ENCODE measurements at regions not wholly inside any gene's neighbourhood (a gene's known extent, or its start where the extent isn't known, plus 50 kb on each side); places are given as distances from the start of the nearest gene placed in this dataset.
"Not testable (repeated sequence)": the region's sequence is repeated elsewhere in the genome, so short reads cannot be mapped to it uniquely, and the experiment has no call there.

- DNase-seq, result no peak
These were observed 808.8 kb upstream of the SOX11 start for GRCh38 chr2:4883375-4883774.

DNA sequence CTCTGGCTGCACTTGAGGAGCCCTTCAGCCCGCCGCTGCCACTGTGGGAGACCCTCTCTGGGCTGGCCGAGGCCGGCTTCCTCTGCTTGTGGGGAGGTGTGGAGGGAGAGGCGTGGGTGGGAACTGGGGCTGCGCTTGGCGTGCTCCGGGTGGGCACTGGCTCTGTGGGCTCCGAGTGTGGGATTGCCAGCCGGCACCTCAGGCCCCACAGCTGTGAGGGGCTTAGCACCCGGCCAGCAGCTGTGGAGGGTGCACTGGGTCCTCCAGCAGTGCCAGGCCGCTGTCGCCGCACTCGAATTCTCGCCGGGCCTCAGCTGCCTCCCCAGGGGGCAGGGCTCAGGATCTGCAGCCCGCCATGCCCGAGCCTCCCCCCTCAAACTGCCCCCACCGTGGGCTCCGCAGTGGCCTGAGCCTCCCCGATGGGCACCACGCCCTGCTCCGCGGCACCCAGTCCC, 808.0 kb upstream of the SOX11 start:
- DNase-seq, result no peak

DNA sequence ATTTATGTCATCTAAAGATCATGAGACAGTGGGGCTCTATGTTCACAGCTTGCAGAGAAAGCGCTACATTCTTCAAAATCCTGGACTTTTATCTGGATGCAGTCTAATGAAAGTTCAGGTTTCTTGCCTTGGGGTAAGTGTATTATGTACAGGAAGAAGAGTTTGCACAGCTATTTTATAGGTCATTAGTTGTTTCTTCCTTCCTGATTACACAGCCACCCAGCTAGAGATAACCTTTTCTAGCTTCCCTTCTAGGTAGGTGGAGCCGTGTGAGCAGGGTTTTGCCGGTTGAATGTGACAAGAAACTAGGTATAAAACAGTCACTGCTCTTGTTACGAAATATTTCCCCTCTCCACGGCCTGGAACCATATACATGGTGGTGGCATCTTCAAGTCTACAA, 800.8 kb upstream of the SOX11 start:
- no peak for DNase-seq

- no peak for DNase-seq
These were observed 796.8 kb upstream of the SOX11 start for GRCh38 chr2:4895371-4895770.

GRCh38 chr2:4898706-4899105, 793.5 kb upstream of the SOX11 start:
- no peak for DNase-seq

DNA sequence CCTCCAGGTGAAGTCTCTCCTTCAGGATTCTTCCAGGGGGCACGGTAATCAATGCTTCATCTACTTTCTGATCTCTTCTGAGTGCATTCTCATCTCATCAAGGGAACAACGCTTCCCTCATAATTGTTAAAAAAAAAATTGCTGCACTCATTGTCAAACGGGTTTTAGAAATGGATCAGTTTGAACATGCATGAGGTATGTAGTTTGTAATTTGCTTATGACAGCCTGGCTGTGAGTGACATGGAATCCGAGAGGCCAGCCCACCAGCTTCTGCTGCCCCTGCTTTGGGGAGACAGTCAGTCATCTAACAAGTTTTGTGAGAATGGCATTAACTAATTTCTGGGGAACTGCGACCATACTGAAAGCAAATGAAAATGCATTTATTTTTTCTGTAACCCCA, 791.9 kb upstream of the SOX11 start:
- DNase-seq, result no peak

- DNase-seq, result no peak
These were observed 791.1 kb upstream of the SOX11 start for GRCh38 chr2:4900861-4901770.

DNA sequence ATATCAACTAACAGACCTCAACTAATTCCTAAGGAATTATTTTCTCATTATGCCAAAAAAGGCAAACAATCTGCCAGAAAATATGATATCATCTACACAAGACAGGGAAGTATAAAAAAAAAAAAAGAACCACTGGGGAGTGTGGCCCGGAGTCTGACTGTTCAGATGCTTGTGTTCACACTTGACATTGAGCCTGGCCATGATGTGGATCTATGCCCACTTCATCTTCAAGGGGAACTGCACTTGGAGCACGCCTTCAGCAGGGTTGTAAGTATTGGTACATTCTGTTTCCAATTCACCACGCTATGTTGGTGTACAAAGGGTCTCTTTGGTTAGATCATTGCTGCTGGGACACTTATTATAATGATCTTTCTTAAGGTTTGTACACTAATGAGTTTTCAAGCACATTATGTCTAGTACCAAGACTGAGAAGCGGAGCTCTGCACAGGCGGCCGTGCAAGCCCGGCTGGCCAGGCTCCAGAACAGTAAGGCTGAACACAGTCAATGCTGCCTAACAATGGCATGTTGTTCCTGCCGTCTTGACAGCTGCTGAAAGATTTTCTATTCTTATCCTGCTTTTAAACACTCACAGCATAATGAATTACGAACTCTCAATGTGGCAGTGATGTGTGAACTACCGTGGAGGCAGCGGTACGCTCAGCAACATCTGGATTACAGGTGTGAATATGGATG, 788.4 kb upstream of the SOX11 start:
- no peak for DNase-seq

GRCh38 chr2:4908461-4908860, 783.7 kb upstream of the SOX11 start:
- DNase-seq, result no peak

GRCh38 chr2:4909346-4910009, 782.7 kb upstream of the SOX11 start:
- DNase-seq, result no peak

- no peak for DNase-seq
These were observed 778.1 kb upstream of the SOX11 start for GRCh38 chr2:4914036-4914435.

- no peak for DNase-seq
These were observed 777.6 kb upstream of the SOX11 start for GRCh38 chr2:4914551-4914950.

DNA sequence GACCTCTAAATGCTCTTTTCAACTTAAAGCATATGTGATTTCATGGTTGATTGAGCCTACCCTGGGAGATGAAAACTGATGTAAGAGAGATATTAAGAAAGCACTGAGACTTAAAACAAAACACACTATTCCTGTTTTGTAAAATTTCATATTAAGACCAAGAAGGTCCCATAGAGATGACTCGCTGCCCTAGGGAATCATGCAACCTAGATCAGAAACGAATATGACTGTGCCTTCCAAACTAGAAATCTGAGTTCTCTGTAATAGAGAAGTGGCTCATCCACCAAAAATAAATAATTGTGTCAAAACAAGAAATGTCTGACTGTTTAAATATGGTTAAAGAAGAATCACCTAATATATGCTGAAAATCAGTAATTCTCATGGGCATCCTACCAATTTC, 776.8 kb upstream of the SOX11 start:
- no peak for DNase-seq

DNA sequence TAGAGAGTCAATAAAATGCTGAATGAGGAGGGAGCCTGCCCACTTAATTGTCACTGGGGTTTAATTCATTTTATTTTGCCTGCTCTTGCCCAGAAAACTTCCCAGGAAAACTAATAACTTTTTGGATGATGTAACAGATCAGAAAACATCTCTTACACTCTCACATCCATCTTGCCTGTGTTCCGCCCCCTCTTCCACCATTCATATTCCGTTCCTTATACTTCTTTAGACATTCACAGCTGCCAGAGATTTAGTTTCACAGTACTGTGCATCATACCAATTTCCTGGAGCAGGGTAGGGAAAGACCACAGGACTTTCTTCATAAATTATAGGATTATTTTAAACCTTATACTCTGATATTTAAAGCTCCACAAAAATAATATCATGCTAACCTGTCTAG, 776.1 kb upstream of the SOX11 start:
- no peak for DNase-seq

- no peak for DNase-seq
These were observed 761.5 kb upstream of the SOX11 start for GRCh38 chr2:4930704-4931103.

DNA sequence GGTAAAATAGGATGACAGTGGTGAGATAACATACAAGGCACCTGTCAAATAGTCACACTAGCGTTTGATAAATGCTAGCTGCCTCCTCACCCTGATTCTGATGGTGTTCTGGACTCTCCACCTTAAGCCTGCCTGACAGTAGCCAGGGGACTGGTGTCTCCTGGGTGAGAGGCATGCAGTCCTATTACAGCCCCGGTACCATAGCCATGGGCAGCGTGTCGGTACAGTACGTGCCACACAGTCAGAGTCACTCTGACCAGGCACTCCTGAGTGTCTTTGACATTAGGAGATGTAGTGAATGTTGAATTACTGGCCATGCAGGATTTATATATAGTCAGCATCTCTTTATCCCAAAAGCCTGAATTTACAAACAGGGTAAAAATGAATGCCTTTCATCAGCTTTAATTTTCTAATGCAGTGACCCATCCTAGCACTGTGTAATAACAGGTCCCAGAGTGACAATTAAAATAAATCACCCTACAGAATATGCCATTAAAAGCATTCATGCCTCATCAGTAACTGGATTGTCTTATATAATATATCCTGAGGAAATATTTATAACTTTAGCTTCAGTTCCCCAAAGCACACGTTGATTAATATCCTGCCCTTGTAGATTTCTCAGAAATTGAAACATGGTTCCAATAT, 760.3 kb upstream of the SOX11 start:
- DNase-seq, result no peak

- DNase-seq, result not testable (repeated sequence)
These were observed 756.9 kb upstream of the SOX11 start for GRCh38 chr2:4935291-4935690.

DNA sequence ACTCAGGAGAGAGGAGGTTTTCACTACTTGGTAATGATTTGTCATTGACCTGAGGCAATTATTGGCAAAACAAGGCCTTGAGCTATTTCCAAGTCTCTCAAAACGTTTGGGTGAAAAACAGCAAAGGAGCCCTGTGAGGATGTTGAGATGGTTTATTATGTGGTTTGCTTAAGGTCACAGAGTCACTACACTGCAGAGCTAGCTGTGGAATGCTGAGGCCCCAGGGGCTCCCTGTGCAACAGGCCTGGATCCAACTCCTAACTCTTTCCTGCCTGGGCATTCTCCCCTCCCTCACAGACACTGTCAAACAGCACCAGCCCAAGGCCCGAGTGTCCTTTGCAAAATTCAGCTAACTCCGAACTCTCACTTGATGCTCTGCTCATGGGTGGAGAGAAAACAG, 754.6 kb upstream of the SOX11 start:
- no peak for DNase-seq

DNA sequence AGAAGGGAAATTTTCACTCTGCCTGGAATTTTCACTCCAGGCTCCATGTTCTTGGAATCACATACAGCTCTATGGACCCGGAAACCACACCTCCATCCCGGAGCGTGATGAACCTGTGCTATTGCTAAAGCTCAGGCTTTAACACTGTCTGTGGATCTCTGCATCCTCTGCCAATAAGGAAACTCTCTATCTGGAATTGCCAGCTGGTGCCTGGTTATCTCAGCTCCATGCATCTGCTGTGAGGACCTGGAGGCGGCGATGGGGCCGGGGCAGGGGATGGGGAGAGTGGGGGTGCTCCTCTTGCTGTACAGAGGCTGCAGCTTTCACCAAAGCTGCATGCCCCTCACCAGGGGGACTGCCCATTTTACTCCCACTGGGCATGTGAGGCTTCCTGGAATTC, 754.0 kb upstream of the SOX11 start:
- no peak for DNase-seq

- DNase-seq, result no peak
These were observed 749.7 kb upstream of the SOX11 start for GRCh38 chr2:4942441-4942840.

- DNase-seq, result no peak
These were observed 744.3 kb upstream of the SOX11 start for GRCh38 chr2:4947911-4948310.

GRCh38 chr2:4951368-4951767, 740.8 kb upstream of the SOX11 start:
- no peak for DNase-seq

GRCh38 chr2:4959219-4959618, 733.0 kb upstream of the SOX11 start:
- no peak for DNase-seq

Data from activated CD8-positive, alpha-beta memory T cell treated with anti-CD3 and anti-CD28 coated beads, Interleukin-2, amount 50 U/mL, for 48 hours (primary cell).